NB4 (cell line): ENCODE measurements at regions not wholly inside any gene's neighbourhood (a gene's known extent, or its start where the extent isn't known, plus 50 kb on each side); places are given as distances from the start of the nearest gene placed in this dataset.

ENCODE experiments used
- DNase-seq: peaks from one replicate; pipeline ENCODE4 v3.0.0; 2010; ENCODE audit warnings: low read depth
- H3K4me3 ChIP-seq: one replicate; pipeline ENCODE4 v1.5.1; 2011; ENCODE audit warnings: mild to moderate bottlenecking, low read depth, low read length, moderate library complexity
- MYC ChIP-seq: IDR thresholded peaks from 2 replicates; pipeline ENCODE4 v1.6.1; 2011; ENCODE audit warnings: low read depth, low read length
- POLR2A ChIP-seq: IDR thresholded peaks from 2 replicates; pipeline ENCODE4 v1.6.1; 2011; ENCODE audit warnings: mild to moderate bottlenecking; ENCODE audit not compliant: insufficient read length; ENCODE audit errors: extremely low read depth
- TF ChIP-seq, protein P1 (sequence below): IDR thresholded peaks from 2 replicates; pipeline ENCODE4 v1.6.1; 2011; ENCODE audit warnings: low read depth, low read length
- TF ChIP-seq, protein P2 (sequence below): IDR thresholded peaks from one replicate; pipeline ENCODE4 v1.5.1; 2012; ENCODE audit warnings: low read depth, low read length

DNA sequence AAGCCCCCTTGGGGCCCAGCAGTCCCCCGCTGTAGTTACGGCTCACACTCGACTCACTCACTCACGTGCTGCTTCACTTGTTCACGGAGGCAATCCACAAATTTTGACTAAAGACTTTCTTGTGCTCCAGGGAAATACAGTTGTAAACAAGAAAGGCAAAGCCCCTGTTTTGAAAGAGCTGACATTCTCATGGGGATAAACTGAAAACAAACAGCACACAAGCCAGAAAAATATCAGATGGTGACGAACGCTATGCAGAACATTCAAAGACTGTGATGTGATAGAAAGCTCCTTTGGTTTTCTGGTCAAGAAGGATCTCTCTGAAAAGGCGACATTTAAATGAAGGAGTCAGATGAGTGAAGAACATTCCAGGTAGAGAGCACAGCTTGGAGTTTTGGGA, 385.3 kb upstream of the SMIM21 start:
- H3K4me3 ChIP-seq: no peak overlapping the region
- DNase-seq: no peak
- TF ChIP-seq, protein P1, sequence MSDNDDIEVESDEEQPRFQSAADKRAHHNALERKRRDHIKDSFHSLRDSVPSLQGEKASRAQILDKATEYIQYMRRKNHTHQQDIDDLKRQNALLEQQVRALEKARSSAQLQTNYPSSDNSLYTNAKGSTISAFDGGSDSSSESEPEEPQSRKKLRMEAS: no peak
- TF ChIP-seq POLR2A (no peak), MYC (no peak)
- TF ChIP-seq, protein P2, sequence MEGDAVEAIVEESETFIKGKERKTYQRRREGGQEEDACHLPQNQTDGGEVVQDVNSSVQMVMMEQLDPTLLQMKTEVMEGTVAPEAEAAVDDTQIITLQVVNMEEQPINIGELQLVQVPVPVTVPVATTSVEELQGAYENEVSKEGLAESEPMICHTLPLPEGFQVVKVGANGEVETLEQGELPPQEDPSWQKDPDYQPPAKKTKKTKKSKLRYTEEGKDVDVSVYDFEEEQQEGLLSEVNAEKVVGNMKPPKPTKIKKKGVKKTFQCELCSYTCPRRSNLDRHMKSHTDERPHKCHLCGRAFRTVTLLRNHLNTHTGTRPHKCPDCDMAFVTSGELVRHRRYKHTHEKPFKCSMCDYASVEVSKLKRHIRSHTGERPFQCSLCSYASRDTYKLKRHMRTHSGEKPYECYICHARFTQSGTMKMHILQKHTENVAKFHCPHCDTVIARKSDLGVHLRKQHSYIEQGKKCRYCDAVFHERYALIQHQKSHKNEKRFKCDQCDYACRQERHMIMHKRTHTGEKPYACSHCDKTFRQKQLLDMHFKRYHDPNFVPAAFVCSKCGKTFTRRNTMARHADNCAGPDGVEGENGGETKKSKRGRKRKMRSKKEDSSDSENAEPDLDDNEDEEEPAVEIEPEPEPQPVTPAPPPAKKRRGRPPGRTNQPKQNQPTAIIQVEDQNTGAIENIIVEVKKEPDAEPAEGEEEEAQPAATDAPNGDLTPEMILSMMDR: no peak

DNA sequence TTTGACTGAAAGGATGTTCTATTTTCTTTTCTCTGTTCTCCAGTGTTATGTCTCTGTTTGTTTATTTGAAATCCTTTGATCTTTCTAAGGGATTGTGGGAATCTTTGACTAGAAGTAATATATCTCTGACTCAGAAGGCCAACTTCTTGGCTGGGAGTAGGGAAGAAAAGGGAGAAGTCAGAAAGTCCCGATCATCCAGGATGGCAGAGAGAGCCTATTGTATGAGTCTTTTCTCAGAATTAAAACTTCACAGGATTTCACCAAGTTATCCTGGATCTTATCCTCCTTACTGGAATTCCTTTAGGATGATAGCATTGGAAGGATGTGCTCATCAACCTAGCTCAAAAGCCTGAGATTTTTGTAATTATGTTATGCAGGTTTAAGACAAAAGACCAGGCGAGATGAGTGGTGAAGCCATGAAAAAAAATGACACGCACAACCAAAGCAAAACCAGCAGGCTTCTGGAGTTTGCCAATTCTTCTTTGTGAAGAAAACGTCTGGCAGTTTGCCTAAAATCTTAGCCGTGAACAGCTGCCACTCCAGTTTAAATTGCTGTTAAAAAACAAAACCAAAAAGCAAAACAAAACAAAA, 383.6 kb upstream of the SMIM21 start:
- H3K4me3 ChIP-seq: no peak overlapping the region
- no peak for TF ChIP-seq POLR2A
- TF ChIP-seq, protein P2: no peak
- no peak for TF ChIP-seq MYC
- TF ChIP-seq, protein P1: no peak
- no peak for DNase-seq

DNA sequence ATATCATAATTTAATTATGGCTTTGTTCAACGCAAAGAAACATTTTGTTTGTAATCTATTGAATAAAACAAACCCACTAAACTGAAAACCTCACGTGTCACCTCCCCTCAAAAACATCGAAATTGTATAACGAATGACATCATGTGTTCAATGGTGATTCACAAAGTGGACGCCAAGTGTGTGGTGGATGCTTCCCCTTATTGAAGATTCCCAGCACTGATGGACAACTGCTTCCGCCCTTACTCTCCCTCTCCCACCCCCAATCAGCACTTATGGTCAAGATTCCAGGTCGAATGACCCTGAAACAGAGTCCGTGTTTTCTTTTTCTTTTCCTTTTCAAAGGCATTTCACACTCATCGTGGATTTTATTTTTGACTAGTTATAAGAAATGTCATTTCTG, 383.0 kb upstream of the SMIM21 start:
- H3K4me3 ChIP-seq: no peak overlapping the region
- TF ChIP-seq POLR2A (no peak), MYC (no peak)
- TF ChIP-seq, protein P2: no peak
- TF ChIP-seq, protein P1: no peak
- no peak for DNase-seq

DNA sequence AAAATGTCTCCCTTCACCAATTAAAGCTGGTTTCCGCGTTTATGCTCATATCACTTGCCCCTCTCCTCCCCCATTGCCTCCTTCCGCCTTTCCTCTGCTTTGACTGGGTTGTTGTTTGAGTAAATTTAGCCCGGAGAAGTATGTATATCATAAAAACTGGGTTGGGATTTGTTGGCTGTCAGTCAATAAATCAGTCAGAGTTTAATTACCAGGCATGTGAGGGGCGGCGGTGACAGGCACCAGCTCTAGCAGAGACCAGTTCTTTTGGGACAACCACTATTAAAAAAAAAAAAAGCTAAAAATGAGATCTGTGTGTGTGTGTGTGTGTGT, 382.4 kb upstream of the SMIM21 start:
- TF ChIP-seq POLR2A: no peak
- TF ChIP-seq, protein P2: no peak
- TF ChIP-seq, protein P1: no peak
- TF ChIP-seq MYC: no peak
- no peak overlapping the region for H3K4me3 ChIP-seq
- DNase-seq: no peak

DNA sequence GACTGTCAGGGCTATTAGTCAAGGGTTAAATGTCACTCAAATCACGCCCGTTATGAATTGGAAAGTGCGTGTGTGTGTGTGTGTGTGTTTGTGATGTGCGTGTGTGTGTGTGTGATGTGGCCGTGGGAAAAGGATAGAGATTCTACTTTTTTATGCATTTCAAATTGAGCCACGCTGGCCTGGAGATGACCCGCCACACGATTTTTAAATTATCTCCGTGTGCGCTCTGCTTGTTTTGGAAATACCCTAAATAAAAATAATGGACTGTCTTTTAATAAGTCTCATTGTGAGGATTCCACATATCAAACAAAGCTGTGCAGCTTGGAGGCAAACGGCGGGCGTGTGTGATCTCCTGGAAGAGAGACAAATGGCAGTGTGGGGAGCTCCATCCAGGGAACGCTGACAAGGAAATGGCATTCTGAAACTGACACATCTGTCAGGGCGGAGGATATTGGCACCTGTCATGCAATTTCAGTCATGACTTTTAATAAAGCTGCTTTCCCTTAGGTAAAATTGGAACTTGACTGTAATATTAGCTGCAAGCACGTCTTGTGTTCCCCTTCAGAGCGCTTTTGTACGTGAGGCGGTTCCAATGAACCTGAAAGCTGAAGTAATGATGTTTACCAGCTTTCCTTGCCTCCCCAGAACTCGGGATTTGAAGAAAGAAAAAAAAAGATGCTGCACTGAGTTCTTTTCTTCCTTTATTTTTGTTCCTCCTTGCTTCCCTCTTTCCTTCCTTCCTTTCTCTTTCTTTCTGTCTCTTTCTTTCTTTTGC, 381.8 kb upstream of the SMIM21 start:
- TF ChIP-seq MYC: no peak
- TF ChIP-seq, protein P1: no peak
- no peak for TF ChIP-seq POLR2A
- TF ChIP-seq, protein P2: no peak
- DNase-seq: no peak
- H3K4me3 ChIP-seq: no peak overlapping the region
